ENCODE measurements at regions not wholly inside any gene's neighbourhood (a gene's known extent, or its start where the extent isn't known, plus 50 kb on each side); places are given as distances from the start of the nearest gene placed in this dataset.
"Not testable (repeated sequence)": the region's sequence is repeated elsewhere in the genome, so short reads cannot be mapped to it uniquely, and the experiment has no call there.

- TF ChIP-seq, protein P1, sequence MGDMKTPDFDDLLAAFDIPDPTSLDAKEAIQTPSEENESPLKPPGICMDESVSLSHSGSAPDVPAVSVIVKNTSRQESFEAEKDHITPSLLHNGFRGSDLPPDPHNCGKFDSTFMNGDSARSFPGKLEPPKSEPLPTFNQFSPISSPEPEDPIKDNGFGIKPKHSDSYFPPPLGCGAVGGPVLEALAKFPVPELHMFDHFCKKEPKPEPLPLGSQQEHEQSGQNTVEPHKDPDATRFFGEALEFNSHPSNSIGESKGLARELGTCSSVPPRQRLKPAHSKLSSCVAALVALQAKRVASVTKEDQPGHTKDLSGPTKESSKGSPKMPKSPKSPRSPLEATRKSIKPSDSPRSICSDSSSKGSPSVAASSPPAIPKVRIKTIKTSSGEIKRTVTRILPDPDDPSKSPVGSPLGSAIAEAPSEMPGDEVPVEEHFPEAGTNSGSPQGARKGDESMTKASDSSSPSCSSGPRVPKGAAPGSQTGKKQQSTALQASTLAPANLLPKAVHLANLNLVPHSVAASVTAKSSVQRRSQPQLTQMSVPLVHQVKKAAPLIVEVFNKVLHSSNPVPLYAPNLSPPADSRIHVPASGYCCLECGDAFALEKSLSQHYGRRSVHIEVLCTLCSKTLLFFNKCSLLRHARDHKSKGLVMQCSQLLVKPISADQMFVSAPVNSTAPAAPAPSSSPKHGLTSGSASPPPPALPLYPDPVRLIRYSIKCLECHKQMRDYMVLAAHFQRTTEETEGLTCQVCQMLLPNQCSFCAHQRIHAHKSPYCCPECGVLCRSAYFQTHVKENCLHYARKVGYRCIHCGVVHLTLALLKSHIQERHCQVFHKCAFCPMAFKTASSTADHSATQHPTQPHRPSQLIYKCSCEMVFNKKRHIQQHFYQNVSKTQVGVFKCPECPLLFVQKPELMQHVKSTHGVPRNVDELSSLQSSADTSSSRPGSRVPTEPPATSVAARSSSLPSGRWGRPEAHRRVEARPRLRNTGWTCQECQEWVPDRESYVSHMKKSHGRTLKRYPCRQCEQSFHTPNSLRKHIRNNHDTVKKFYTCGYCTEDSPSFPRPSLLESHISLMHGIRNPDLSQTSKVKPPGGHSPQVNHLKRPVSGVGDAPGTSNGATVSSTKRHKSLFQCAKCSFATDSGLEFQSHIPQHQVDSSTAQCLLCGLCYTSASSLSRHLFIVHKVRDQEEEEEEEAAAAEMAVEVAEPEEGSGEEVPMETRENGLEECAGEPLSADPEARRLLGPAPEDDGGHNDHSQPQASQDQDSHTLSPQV (IDR thresholded peaks at IDR 0.05), result no peak
- TF ChIP-seq POLR2G (IDR thresholded peaks at IDR 0.05; ENCODE audit: low read depth, low read length) (no peak), KAT8 (IDR thresholded peaks at IDR 0.05; ENCODE audit: low read depth) (no peak), DMBX1 (CRISPR knock-in tag; IDR thresholded peaks at IDR 0.05; ENCODE audit: borderline replicate concordance) (no peak), BRF2 (IDR thresholded peaks at IDR 0.05; ENCODE audit: borderline replicate concordance, insufficient read depth, insufficient read length) (no peak), TFE3 (CRISPR knock-in tag; IDR thresholded peaks at IDR 0.05) (no peak), TCFL5 (CRISPR knock-in tag; conservative IDR thresholded peaks at IDR 0.05) (no peak)
Observed at GRCh38 chr5:44150075-44150723, 239.0 kb downstream of the FGF10 start (continued).

- POLR2A ChIA-PET; H3K4me3 ChIP-seq; H3K27me3 ChIP-seq (ENCODE audit: control insufficient read depth in 2 of 2, insufficient read depth in 2 of 2, low read length in 2 of 2); H3K9me1 ChIP-seq (ENCODE audit: control insufficient read depth, insufficient read depth, low read length); intact Hi-C loops (cut with micrococcal nuclease); H3K4me1 ChIP-seq (replicated peaks in 1 of 2; ENCODE audit: control insufficient read depth in 2 of 2, insufficient read depth in 2 of 2, low read length in 2 of 2); in situ Hi-C loops (cut with MboI); DNase-seq (ENCODE audit: extremely low read depth in 1 of 4, low spot score in 3 of 4); BruUV-seq (replicated peaks); H4K20me1 ChIP-seq (replicated peaks; ENCODE audit: control insufficient read depth, insufficient read depth, low read length); H2AFZ ChIP-seq (ENCODE audit: low read depth, low read length); H3K9ac ChIP-seq (ENCODE audit: insufficient read depth in 1 of 2, low read depth in 2 of 2, low read length in 2 of 2); H3K4me2 ChIP-seq (ENCODE audit: insufficient read depth, low read length); H3K27ac ChIP-seq (ENCODE audit: extremely low read depth, low read depth, low read length); FAIRE-seq; H3K9me3 ChIP-seq (replicated peaks; ENCODE audit: control insufficient read depth, insufficient read depth, low read depth, low read length); H3K36me3 ChIP-seq (ENCODE audit: control insufficient read depth, insufficient read depth, low read length); ATAC-seq; H3K79me2 ChIP-seq (ENCODE audit: control insufficient read depth, insufficient read depth, low read length); CTCF ChIA-PET (ENCODE audit: low intra/inter-chr PET ratio): not testable (repeated sequence)
- 3% methylated on average over 3 of the region's 3 CpGs for WGBS (ENCODE audit: insufficient coverage, low coverage, missing lambda C conversion rate)
Observed at GRCh38 chr5:44117947-44118346, 271.3 kb downstream of the FGF10 start.
